HG02885 (cell line): ENCODE measurements at regions not wholly inside any gene's neighbourhood (a gene's known extent, or its start where the extent isn't known, plus 50 kb on each side); places are given as distances from the start of the nearest gene placed in this dataset.

Experiments
- ATAC-seq: cut with Tn5 transposase; IDR thresholded peaks from one replicate; pipeline ENCODE4 v1.9.1; 2021; ENCODE audit warnings: mild to moderate bottlenecking; ENCODE audit not compliant: unreplicated experiment, poor library complexity

- no peak for ATAC-seq
Measured at GRCh38 chr20:41818991-41819390, 200.8 kb upstream of the CHD6 start.

- no peak for ATAC-seq
Measured at GRCh38 chr20:41818369-41818768, 200.2 kb upstream of the CHD6 start.

- no peak for ATAC-seq
Measured at GRCh38 chr20:41811456-41811855, 193.3 kb upstream of the CHD6 start.

- no peak for ATAC-seq
Measured at GRCh38 chr20:41800040-41800439, 181.9 kb upstream of the CHD6 start.

- no peak for ATAC-seq
Measured at GRCh38 chr20:41798930-41799502, 180.8 kb upstream of the CHD6 start.

GRCh38 chr20:41786158-41786557 is 168.0 kb upstream of the CHD6 start:
- ATAC-seq: no peak

- ATAC-seq: no peak
Measured at GRCh38 chr20:41784209-41784958, 166.2 kb upstream of the CHD6 start.

- no peak for ATAC-seq
Measured at GRCh38 chr20:41783423-41784208, 165.4 kb upstream of the CHD6 start.

GRCh38 chr20:41782730-41783406 is 164.7 kb upstream of the CHD6 start:
- no peak for ATAC-seq

- ATAC-seq: no peak
Measured at GRCh38 chr20:41782255-41782654, 164.1 kb upstream of the CHD6 start.

- no peak for ATAC-seq
Measured at GRCh38 chr20:41776421-41776820, 158.2 kb upstream of the CHD6 start.

GRCh38 chr20:41774291-41774690 is 156.1 kb upstream of the CHD6 start:
- no peak for ATAC-seq

- ATAC-seq: no peak
Measured at GRCh38 chr20:41770965-41771364, 152.8 kb upstream of the CHD6 start.

GRCh38 chr20:41770427-41770826 is 152.2 kb upstream of the CHD6 start:
- ATAC-seq: no peak

GRCh38 chr20:41769592-41770018 is 151.4 kb upstream of the CHD6 start:
- no peak for ATAC-seq

GRCh38 chr20:41750137-41750536 is 132.0 kb upstream of the CHD6 start:
- no peak for ATAC-seq

GRCh38 chr20:41748756-41749582 is 130.8 kb upstream of the CHD6 start:
- no peak for ATAC-seq

- no peak for ATAC-seq
Measured at GRCh38 chr20:41748051-41748450, 129.9 kb upstream of the CHD6 start.

- no peak for ATAC-seq
Measured at GRCh38 chr20:41747226-41747625, 129.0 kb upstream of the CHD6 start.

- no peak for ATAC-seq
Measured at GRCh38 chr20:41746635-41747034, 128.5 kb upstream of the CHD6 start.
